ENCODE measurements at regions not wholly inside any gene's neighbourhood (a gene's known extent, or its start where the extent isn't known, plus 50 kb on each side); places are given as distances from the start of the nearest gene placed in this dataset.

- DNase-seq (ENCODE audit: low read depth in 2 of 2) = peak in 1 of 2 donors; percentile 13
These were observed 103.0 kb upstream of the TBL1XR1 start for GRCh38 chr3:177300039-177300833.

GRCh38 chr3:177300842-177301241, 103.6 kb upstream of the TBL1XR1 start:
- DNase-seq (ENCODE audit: low read depth in 2 of 2) = no peak

- peak in 1 of 2 donors; percentile 47 for DNase-seq (ENCODE audit: low read depth in 2 of 2)
These were observed 109.0 kb upstream of the TBL1XR1 start for GRCh38 chr3:177306252-177306651.

- DNase-seq (ENCODE audit: low read depth in 2 of 2) = no peak
These were observed 110.1 kb upstream of the TBL1XR1 start for GRCh38 chr3:177307391-177307790.

GRCh38 chr3:177307826-177308225, 110.5 kb upstream of the TBL1XR1 start:
- no peak for DNase-seq (ENCODE audit: low read depth in 2 of 2)

- DNase-seq (ENCODE audit: low read depth in 2 of 2) = no peak
These were observed 111.0 kb upstream of the TBL1XR1 start for GRCh38 chr3:177308286-177308685.

- no peak for DNase-seq (ENCODE audit: low read depth in 2 of 2)
These were observed 111.6 kb upstream of the TBL1XR1 start for GRCh38 chr3:177308911-177309310.

- no peak for DNase-seq (ENCODE audit: low read depth in 2 of 2)
These were observed 115.2 kb upstream of the TBL1XR1 start for GRCh38 chr3:177312491-177312890.

- no peak for DNase-seq (ENCODE audit: low read depth in 2 of 2)
These were observed 117.6 kb upstream of the TBL1XR1 start for GRCh38 chr3:177314897-177315296.

GRCh38 chr3:177317247-177317646, 120.0 kb upstream of the TBL1XR1 start:
- DNase-seq (ENCODE audit: low read depth in 2 of 2) = no peak

GRCh38 chr3:177318559-177318958, 121.3 kb upstream of the TBL1XR1 start:
- no peak for DNase-seq (ENCODE audit: low read depth in 2 of 2)

GRCh38 chr3:177320765-177321247, 123.5 kb upstream of the TBL1XR1 start:
- DNase-seq (ENCODE audit: low read depth in 2 of 2) = peak in 1 of 2 donors; percentile 55

- peak in 1 of 2 donors; percentile 17 for DNase-seq (ENCODE audit: low read depth in 2 of 2)
These were observed 124.5 kb upstream of the TBL1XR1 start for GRCh38 chr3:177321819-177322218.

GRCh38 chr3:177322881-177323280, 125.6 kb upstream of the TBL1XR1 start:
- no peak for DNase-seq (ENCODE audit: low read depth in 2 of 2)

GRCh38 chr3:177329854-177330253, 132.6 kb upstream of the TBL1XR1 start:
- DNase-seq (ENCODE audit: low read depth in 2 of 2) = no peak

GRCh38 chr3:177330779-177331178, 133.5 kb upstream of the TBL1XR1 start:
- DNase-seq (ENCODE audit: low read depth in 2 of 2) = no peak

GRCh38 chr3:177331203-177331835, 134.0 kb upstream of the TBL1XR1 start:
- no peak for DNase-seq (ENCODE audit: low read depth in 2 of 2)

GRCh38 chr3:177332955-177333354, 135.7 kb upstream of the TBL1XR1 start:
- no peak for DNase-seq (ENCODE audit: low read depth in 2 of 2)

GRCh38 chr3:177333533-177334520, 136.5 kb upstream of the TBL1XR1 start:
- no peak for DNase-seq (ENCODE audit: low read depth in 2 of 2)

- no peak for DNase-seq (ENCODE audit: low read depth in 2 of 2)
These were observed 137.5 kb upstream of the TBL1XR1 start for GRCh38 chr3:177334803-177335202.

- peak in 1 of 2 donors; percentile 21 for DNase-seq (ENCODE audit: low read depth in 2 of 2)
These were observed 138.4 kb upstream of the TBL1XR1 start for GRCh38 chr3:177335728-177336127.

All from lung microvascular endothelial cell (primary cell).